Neural cell (in vitro differentiated cells): ENCODE measurements at regions not wholly inside any gene's neighbourhood (a gene's known extent, or its start where the extent isn't known, plus 50 kb on each side); places are given as distances from the start of the nearest gene placed in this dataset.
"Not testable (repeated sequence)": the region's sequence is repeated elsewhere in the genome, so short reads cannot be mapped to it uniquely, and the experiment has no call there.

Experiments
- CTCF ChIP-seq: fragments of 450-650 bp; IDR thresholded peaks from 2 replicates; pipeline ENCODE4 v1.5.1; 2014; ENCODE audit warnings: antibody characterized with exemption, mild to moderate bottlenecking, moderate library complexity; ENCODE audit not compliant: poor library complexity, severe bottlenecking
- RAD21 ChIP-seq: fragments of 450-650 bp; conservative IDR thresholded peaks from 2 replicates; pipeline ENCODE4 v1.6.1; 2014; ENCODE audit warnings: antibody characterized with exemption, mild to moderate bottlenecking, moderate library complexity
- SMC3 ChIP-seq: fragments of 450-650 bp; conservative IDR thresholded peaks from 2 replicates; pipeline ENCODE4 v1.6.1; 2014; ENCODE audit warnings: antibody characterized with exemption, mild to moderate bottlenecking, moderate library complexity; ENCODE audit not compliant: poor library complexity

- TF ChIP-seq CTCF, SMC3, RAD21: not testable (repeated sequence)
These were observed 352.7 kb upstream of the TMPRSS15 start for GRCh38 chr21:18756272-18756671.
